Activated B cell treated with CpG ODN at 0.5 μM for 24 hours (primary cell): ENCODE measurements at regions not wholly inside any gene's neighbourhood (a gene's known extent, or its start where the extent isn't known, plus 50 kb on each side); places are given as distances from the start of the nearest gene placed in this dataset.

Experiments used
- ATAC-seq: fragments of 200-7000 bp; cut with Tn5 transposase; one replicate; pipeline ENCODE4 v1.10.0; 2021; ENCODE audit warnings: low read depth, mild to moderate bottlenecking, moderate library complexity
- CTCF ChIA-PET: fragments of 350-600 bp; sonication (Branson Sonifier 250); formaldehyde crosslinking; loops from one replicate; lab custom pipeline; 2021; ENCODE audit warnings: antibody characterized with exemption; lab: Charles Lee
- POLR2A ChIA-PET: fragments of 350-600 bp; sonication (Branson Sonifier 250); formaldehyde crosslinking; loops from one replicate; lab custom pipeline; 2021; ENCODE audit warnings: antibody characterized with exemption; lab: Charles Lee
- DNase-seq: peaks from one replicate; pipeline ENCODE4 v3.0.0; 2022
- H3K27ac Mint-ChIP-seq: one replicate; pipeline ENCODE4 v1.8.0; 2020; ENCODE audit warnings: mixed read lengths
- H3K27me3 Mint-ChIP-seq: one replicate; pipeline ENCODE4 v1.8.0; 2021; ENCODE audit warnings: mixed read lengths
- H3K36me3 Mint-ChIP-seq: one replicate; pipeline ENCODE4 v1.8.0; 2021; ENCODE audit warnings: low read depth, mixed read lengths
- H3K4me1 Mint-ChIP-seq: one replicate; pipeline ENCODE4 v1.8.0; 2021; ENCODE audit warnings: mixed read lengths
- H3K4me3 Mint-ChIP-seq: one replicate; pipeline ENCODE4 v1.8.0; 2020; ENCODE audit warnings: mild to moderate bottlenecking, mixed read lengths
- H3K9me3 Mint-ChIP-seq: one replicate; pipeline ENCODE4 v1.8.0; 2020; ENCODE audit warnings: mixed read lengths
- CTCF ChIP-seq: fragments of 200-600 bp; IDR thresholded peaks from one replicate; pipeline ENCODE4 v1.8.0; 2022; ENCODE audit warnings: antibody characterized with exemption, mild to moderate bottlenecking
- intact Hi-C: fragments of 100-400 bp; cut with micrococcal nuclease; formaldehyde crosslinking; loops from one replicate; pipeline ENCODE4 v1.15.1; 2024

- no peak overlapping the region for H3K4me3 Mint-ChIP-seq
- H3K4me1 Mint-ChIP-seq = peaks cover 5% of the 10 kb centered on the region
- CTCF ChIA-PET = no interaction called here
- no peak overlapping the region for H3K27ac Mint-ChIP-seq
- no peaks in the 10 kb centered on the region for H3K36me3 Mint-ChIP-seq
- ATAC-seq (no peak), DNase-seq (no peak)
- peaks cover 2% of the 10 kb centered on the region for H3K27me3 Mint-ChIP-seq
- TF ChIP-seq CTCF = no peak
- intact Hi-C loops = no loop called here
- POLR2A ChIA-PET = no interaction called here
- no peaks in the 10 kb centered on the region for H3K9me3 Mint-ChIP-seq
Measured at GRCh38 chr15:81843226-81843625, 202.6 kb downstream of the MEX3B start.

GRCh38 chr15:81839387-81839786 lies 206.4 kb downstream of the MEX3B start:
- Mint-ChIP-seq H3K27me3 (no peaks in the 10 kb centered on the region), H3K36me3 (no peaks in the 10 kb centered on the region), H3K4me1 (peaks cover 5% of the 10 kb centered on the region), H3K27ac (no peak overlapping the region), H3K4me3 (no peak overlapping the region), H3K9me3 (no peaks in the 10 kb centered on the region)
- ChIA-PET POLR2A (no interaction called here), CTCF (no interaction called here)
- no peak for TF ChIP-seq CTCF
- no peak for ATAC-seq
- intact Hi-C loops = no loop called here
- DNase-seq = no peak

- no peaks in the 10 kb centered on the region for H3K36me3 Mint-ChIP-seq
- no peak overlapping the region for H3K27ac Mint-ChIP-seq
- CTCF ChIA-PET = no interaction called here
- no peaks in the 10 kb centered on the region for H3K4me1 Mint-ChIP-seq
- peaks cover 3% of the 10 kb centered on the region for H3K27me3 Mint-ChIP-seq
- ATAC-seq (no peak), DNase-seq (no peak)
- no peak overlapping the region for H3K4me3 Mint-ChIP-seq
- intact Hi-C loops = no loop called here
- no peak for TF ChIP-seq CTCF
- POLR2A ChIA-PET = no interaction called here
- H3K9me3 Mint-ChIP-seq = no peaks in the 10 kb centered on the region
Measured at GRCh38 chr15:81835731-81836130, 210.1 kb downstream of the MEX3B start.

GRCh38 chr15:81830520-81830919 lies 215.3 kb downstream of the MEX3B start:
- H3K9me3 Mint-ChIP-seq = no peaks in the 10 kb centered on the region
- intact Hi-C loops = no loop called here
- H3K27ac Mint-ChIP-seq = no peak overlapping the region
- peaks cover 3% of the 10 kb centered on the region for H3K27me3 Mint-ChIP-seq
- DNase-seq (no peak), ATAC-seq (no peak)
- no peaks in the 10 kb centered on the region for H3K4me1 Mint-ChIP-seq
- no peak overlapping the region for H3K4me3 Mint-ChIP-seq
- no peak for TF ChIP-seq CTCF
- no peaks in the 10 kb centered on the region for H3K36me3 Mint-ChIP-seq
- ChIA-PET POLR2A (no interaction called here), CTCF (no interaction called here)

GRCh38 chr15:81829918-81830317 lies 215.9 kb downstream of the MEX3B start:
- no peak for ATAC-seq
- Mint-ChIP-seq H3K4me1 (peaks cover 3% of the 10 kb centered on the region), H3K27me3 (peaks cover 3% of the 10 kb centered on the region), H3K9me3 (no peaks in the 10 kb centered on the region), H3K4me3 (no peak overlapping the region), H3K27ac (no peak overlapping the region), H3K36me3 (no peaks in the 10 kb centered on the region)
- POLR2A ChIA-PET = no interaction called here
- CTCF ChIA-PET = no interaction called here
- intact Hi-C loops = no loop called here
- TF ChIP-seq CTCF = no peak
- no peak for DNase-seq
